ENCODE measurements at regions not wholly inside any gene's neighbourhood (a gene's known extent, or its start where the extent isn't known, plus 50 kb on each side); places are given as distances from the start of the nearest gene placed in this dataset.

- intact Hi-C loops (cut with DNase I), result no loop called here
- peaks cover 61% of the 10 kb centered on the region for H3K27me3 ChIP-seq
- no peaks in the 10 kb centered on the region for H3K9me3 ChIP-seq
- TF ChIP-seq, protein P1, sequence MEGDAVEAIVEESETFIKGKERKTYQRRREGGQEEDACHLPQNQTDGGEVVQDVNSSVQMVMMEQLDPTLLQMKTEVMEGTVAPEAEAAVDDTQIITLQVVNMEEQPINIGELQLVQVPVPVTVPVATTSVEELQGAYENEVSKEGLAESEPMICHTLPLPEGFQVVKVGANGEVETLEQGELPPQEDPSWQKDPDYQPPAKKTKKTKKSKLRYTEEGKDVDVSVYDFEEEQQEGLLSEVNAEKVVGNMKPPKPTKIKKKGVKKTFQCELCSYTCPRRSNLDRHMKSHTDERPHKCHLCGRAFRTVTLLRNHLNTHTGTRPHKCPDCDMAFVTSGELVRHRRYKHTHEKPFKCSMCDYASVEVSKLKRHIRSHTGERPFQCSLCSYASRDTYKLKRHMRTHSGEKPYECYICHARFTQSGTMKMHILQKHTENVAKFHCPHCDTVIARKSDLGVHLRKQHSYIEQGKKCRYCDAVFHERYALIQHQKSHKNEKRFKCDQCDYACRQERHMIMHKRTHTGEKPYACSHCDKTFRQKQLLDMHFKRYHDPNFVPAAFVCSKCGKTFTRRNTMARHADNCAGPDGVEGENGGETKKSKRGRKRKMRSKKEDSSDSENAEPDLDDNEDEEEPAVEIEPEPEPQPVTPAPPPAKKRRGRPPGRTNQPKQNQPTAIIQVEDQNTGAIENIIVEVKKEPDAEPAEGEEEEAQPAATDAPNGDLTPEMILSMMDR (IDR thresholded peaks at IDR 0.05), result no peak
- H3K36me3 ChIP-seq, result no peaks in the 10 kb centered on the region
- no peaks in the 10 kb centered on the region for H3K4me1 ChIP-seq
- no peak overlapping the region for H3K27ac ChIP-seq
- no peak for DNase-seq
- no peak overlapping the region for H3K4me3 ChIP-seq
- ATAC-seq, result peak; percentile 60
Observed at GRCh38 chr6:28589234-28589956, 63.7 kb downstream of the GPX5 start.

DNA sequence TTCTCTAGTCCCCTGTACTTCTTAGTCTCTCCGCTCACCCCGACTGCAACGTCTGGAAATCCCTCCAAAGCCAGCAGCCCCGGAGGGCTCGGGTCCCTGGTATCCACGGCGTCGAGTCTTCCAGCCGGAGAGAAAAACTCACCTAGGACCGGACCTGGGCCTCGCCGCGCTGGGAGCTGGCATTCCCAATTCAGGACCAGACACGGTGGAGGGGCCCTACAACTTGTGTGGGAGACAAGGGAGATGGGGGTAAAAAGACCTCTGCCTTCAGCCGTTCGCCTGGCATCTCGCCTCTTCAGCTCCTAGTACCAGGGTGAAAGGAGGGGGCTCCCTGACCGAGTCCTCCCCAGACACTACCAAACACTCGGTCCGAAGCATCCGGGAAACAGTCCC is 64.3 kb downstream of the GPX5 start:
- ATAC-seq, result no peak
- Histone ChIP-seq H3K4me3 (no peak overlapping the region), H3K36me3 (no peaks in the 10 kb centered on the region), H3K27me3 (peaks cover 65% of the 10 kb centered on the region), H3K9me3 (no peaks in the 10 kb centered on the region), H3K4me1 (no peaks in the 10 kb centered on the region), H3K27ac (no peak overlapping the region)
- TF ChIP-seq, protein P1 (IDR thresholded peaks at IDR 0.05), result no peak
- intact Hi-C loops (cut with DNase I), result no loop called here
- DNase-seq, result no peak

DNA sequence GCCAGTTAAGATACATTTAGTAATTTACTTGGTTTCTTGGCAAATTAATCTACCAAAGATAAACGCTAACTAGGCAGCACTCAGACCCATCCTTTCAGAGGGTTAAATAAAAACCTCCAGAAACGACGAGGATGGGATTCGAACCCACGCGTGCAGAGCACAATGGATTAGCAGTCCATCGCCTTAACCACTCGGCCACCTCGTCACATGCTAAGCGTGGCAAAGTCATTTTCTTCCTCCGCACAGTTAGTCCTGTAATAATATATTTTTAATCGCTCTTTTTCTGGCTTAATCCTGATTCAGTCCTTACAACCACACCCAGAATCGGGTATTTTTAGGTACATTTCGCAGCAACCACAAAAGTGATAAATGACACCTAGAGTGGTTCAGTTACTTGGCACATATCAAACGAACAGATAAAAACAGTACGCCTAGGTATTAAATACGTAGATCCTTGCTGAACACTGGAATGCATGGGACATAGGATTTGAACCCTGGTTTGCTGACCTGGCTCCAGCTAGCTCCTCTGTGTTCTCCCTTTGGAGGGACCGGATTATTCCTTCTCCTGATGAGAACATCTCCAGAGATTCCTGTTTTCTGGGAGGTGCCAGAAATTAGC is 71.6 kb downstream of the GPX5 start:
- intact Hi-C loops (cut with DNase I), result no loop called here
- H3K4me3 ChIP-seq, result no peak overlapping the region

DNA sequence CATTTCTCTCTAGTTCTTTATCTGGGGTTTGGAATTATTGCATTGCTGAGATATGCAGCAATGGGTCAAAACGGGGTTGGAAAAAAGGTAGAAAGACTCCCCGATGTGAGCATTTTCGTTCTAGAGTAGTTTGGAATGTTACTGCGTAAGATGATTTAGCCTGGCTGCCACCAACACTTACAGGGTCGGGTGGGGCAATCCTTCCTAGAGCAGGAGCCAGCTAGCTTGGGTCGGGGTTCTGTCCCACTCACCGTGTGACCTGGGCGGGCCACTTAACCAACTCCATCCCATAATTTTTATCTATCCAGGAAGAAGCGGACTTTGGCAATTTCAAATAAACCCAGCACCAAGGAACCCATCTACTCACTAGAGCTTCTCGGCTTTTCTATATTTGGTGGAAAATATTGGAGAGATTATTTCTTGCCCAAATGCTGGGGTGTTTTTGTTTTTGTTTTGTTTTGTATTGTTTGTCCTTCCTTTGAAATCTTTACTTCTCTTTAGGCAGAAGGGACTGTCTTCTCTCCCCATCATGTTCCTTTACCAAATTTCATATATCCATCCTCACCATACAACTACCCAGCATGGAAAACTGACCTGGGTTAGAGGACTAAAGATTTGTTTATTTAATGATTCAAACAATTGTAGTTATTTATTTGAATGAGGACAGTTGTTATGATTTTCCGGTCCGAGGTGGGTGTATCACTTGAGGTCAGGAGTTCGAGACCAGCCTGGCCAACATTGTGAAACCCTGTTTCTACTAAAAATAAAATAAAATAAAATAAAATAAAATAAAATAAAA is 72.4 kb downstream of the GPX5 start:
- intact Hi-C loops (cut with DNase I), result no loop called here
- Histone ChIP-seq H3K9me3 (no peaks in the 10 kb centered on the region), H3K36me3 (no peaks in the 10 kb centered on the region), H3K27ac (no peak overlapping the region), H3K4me1 (no peaks in the 10 kb centered on the region), H3K27me3 (peaks cover 22% of the 10 kb centered on the region), H3K4me3 (no peak overlapping the region)
- TF ChIP-seq, protein P1 (IDR thresholded peaks at IDR 0.05), result no peak
- ATAC-seq, result no peak
- no peak for DNase-seq

More for the DNA sequence above, 71.6 kb downstream of the GPX5 start:
- no peak overlapping the region for H3K27ac ChIP-seq
- H3K4me1 ChIP-seq, result no peaks in the 10 kb centered on the region
- no peak for ATAC-seq
- no peaks in the 10 kb centered on the region for H3K36me3 ChIP-seq
- no peak for DNase-seq
- TF ChIP-seq, protein P1 (IDR thresholded peaks at IDR 0.05), result no peak
- H3K27me3 ChIP-seq, result peaks cover 28% of the 10 kb centered on the region
- H3K9me3 ChIP-seq, result no peaks in the 10 kb centered on the region

- H3K4me1 ChIP-seq, result no peaks in the 10 kb centered on the region
- no peaks in the 10 kb centered on the region for H3K9me3 ChIP-seq
- H3K4me3 ChIP-seq, result no peak overlapping the region
- no peak for ATAC-seq
- TF ChIP-seq, protein P1 (IDR thresholded peaks at IDR 0.05), result no peak
- no peak for DNase-seq
- peaks cover 24% of the 10 kb centered on the region for H3K27me3 ChIP-seq
- H3K36me3 ChIP-seq, result no peaks in the 10 kb centered on the region
- H3K27ac ChIP-seq, result no peak overlapping the region
- intact Hi-C loops (cut with DNase I), result no loop called here
Observed at GRCh38 chr6:28598757-28599686, 73.3 kb downstream of the GPX5 start.
